Activated CD4-positive, alpha-beta memory T cell treated with anti-CD3 and anti-CD28 coated beads for 36 hours (primary cell): ENCODE measurements at regions not wholly inside any gene's neighbourhood (a gene's known extent, or its start where the extent isn't known, plus 50 kb on each side); places are given as distances from the start of the nearest gene placed in this dataset.
"Not testable (repeated sequence)": the region's sequence is repeated elsewhere in the genome, so short reads cannot be mapped to it uniquely, and the experiment has no call there.

ENCODE experiments used
- CTCF ChIA-PET: fragments of 350-600 bp; sonication (Branson Sonifier 250); formaldehyde crosslinking; loops from one replicate; lab custom pipeline; 2021; ENCODE audit warnings: antibody characterized with exemption, inconsistent platforms; lab: Charles Lee
- POLR2A ChIA-PET: fragments of 350-600 bp; sonication (Branson Sonifier 250); formaldehyde crosslinking; loops from one replicate; lab custom pipeline; 2021; ENCODE audit warnings: antibody characterized with exemption; lab: Charles Lee
- DNase-seq: peaks from one replicate; pipeline ENCODE4 v3.0.0-alpha.2; 2020
- H3K27ac Mint-ChIP-seq: one replicate; pipeline ENCODE4 v1.8.0; 2021; ENCODE audit warnings: mixed read lengths
- H3K27me3 Mint-ChIP-seq: one replicate; pipeline ENCODE4 v1.8.0; 2021; ENCODE audit warnings: mixed read lengths
- H3K36me3 Mint-ChIP-seq: one replicate; pipeline ENCODE4 v1.8.0; 2021; ENCODE audit warnings: mixed read lengths
- H3K4me1 Mint-ChIP-seq: one replicate; pipeline ENCODE4 v1.8.0; 2021; ENCODE audit warnings: low read depth, mixed read lengths
- H3K4me3 Mint-ChIP-seq: one replicate; pipeline ENCODE4 v1.8.0; 2021; ENCODE audit warnings: mild to moderate bottlenecking, mixed read lengths
- H3K9me3 Mint-ChIP-seq: one replicate; pipeline ENCODE4 v1.8.0; 2021; ENCODE audit warnings: mixed read lengths
- intact Hi-C: fragments of 100-400 bp; cut with micrococcal nuclease; formaldehyde crosslinking; loops from one replicate; pipeline ENCODE4 v1.15.1; 2023

GRCh38 chr9:62843145-62843544 lies 1653.3 kb downstream of the SPATA31A7 start:
- H3K36me3 Mint-ChIP-seq, H3K9me3 Mint-ChIP-seq, CTCF ChIA-PET, intact Hi-C loops, POLR2A ChIA-PET, H3K4me1 Mint-ChIP-seq, H3K4me3 Mint-ChIP-seq, DNase-seq, H3K27ac Mint-ChIP-seq: not testable (repeated sequence)
- H3K27me3 Mint-ChIP-seq = peaks cover 18% of the 10 kb centered on the region

GRCh38 chr9:62843706-62844290 lies 1654.0 kb downstream of the SPATA31A7 start:
- H3K4me1 Mint-ChIP-seq, POLR2A ChIA-PET, H3K4me3 Mint-ChIP-seq, H3K27ac Mint-ChIP-seq, intact Hi-C loops, H3K9me3 Mint-ChIP-seq, CTCF ChIA-PET, DNase-seq, H3K36me3 Mint-ChIP-seq: not testable (repeated sequence)
- peaks cover 16% of the 10 kb centered on the region for H3K27me3 Mint-ChIP-seq

- H3K4me3 Mint-ChIP-seq, CTCF ChIA-PET, H3K27ac Mint-ChIP-seq, H3K36me3 Mint-ChIP-seq, DNase-seq, POLR2A ChIA-PET, H3K9me3 Mint-ChIP-seq, intact Hi-C loops, H3K4me1 Mint-ChIP-seq: not testable (repeated sequence)
- H3K27me3 Mint-ChIP-seq = peaks cover 16% of the 10 kb centered on the region
Measured at GRCh38 chr9:62844681-62845185, 1654.9 kb downstream of the SPATA31A7 start.

- intact Hi-C loops, DNase-seq: not testable (repeated sequence)
Measured at GRCh38 chr9:62848258-62848657, 1658.4 kb downstream of the SPATA31A7 start.

GRCh38 chr9:62849991-62850390 lies 1660.2 kb downstream of the SPATA31A7 start:
- H3K36me3 Mint-ChIP-seq, H3K27ac Mint-ChIP-seq, H3K27me3 Mint-ChIP-seq, intact Hi-C loops, H3K4me3 Mint-ChIP-seq, POLR2A ChIA-PET, CTCF ChIA-PET, H3K9me3 Mint-ChIP-seq, DNase-seq, H3K4me1 Mint-ChIP-seq: not testable (repeated sequence)

More at GRCh38 chr9:62848258-62848657, 1658.4 kb downstream of the SPATA31A7 start:
- H3K4me3 Mint-ChIP-seq, H3K36me3 Mint-ChIP-seq, H3K4me1 Mint-ChIP-seq, POLR2A ChIA-PET, H3K27me3 Mint-ChIP-seq, H3K9me3 Mint-ChIP-seq, H3K27ac Mint-ChIP-seq, CTCF ChIA-PET: not testable (repeated sequence)

GRCh38 chr9:62857280-62857679 lies 1667.4 kb downstream of the SPATA31A7 start:
- POLR2A ChIA-PET, H3K36me3 Mint-ChIP-seq, CTCF ChIA-PET, intact Hi-C loops, H3K9me3 Mint-ChIP-seq, H3K4me1 Mint-ChIP-seq, H3K4me3 Mint-ChIP-seq, H3K27ac Mint-ChIP-seq, DNase-seq: not testable (repeated sequence)
- H3K27me3 Mint-ChIP-seq = peaks cover 21% of the 10 kb centered on the region

- H3K4me1 Mint-ChIP-seq, H3K9me3 Mint-ChIP-seq, H3K27ac Mint-ChIP-seq, CTCF ChIA-PET, intact Hi-C loops, DNase-seq, H3K4me3 Mint-ChIP-seq, POLR2A ChIA-PET, H3K36me3 Mint-ChIP-seq: not testable (repeated sequence)
- peaks cover 28% of the 10 kb centered on the region for H3K27me3 Mint-ChIP-seq
Measured at GRCh38 chr9:62858240-62858639, 1668.4 kb downstream of the SPATA31A7 start.

- H3K27ac Mint-ChIP-seq, CTCF ChIA-PET, H3K9me3 Mint-ChIP-seq, H3K4me3 Mint-ChIP-seq, DNase-seq, intact Hi-C loops, POLR2A ChIA-PET, H3K36me3 Mint-ChIP-seq, H3K4me1 Mint-ChIP-seq: not testable (repeated sequence)
- H3K27me3 Mint-ChIP-seq = peaks cover 45% of the 10 kb centered on the region
Measured at GRCh38 chr9:62860939-62861860, 1671.4 kb downstream of the SPATA31A7 start.

GRCh38 chr9:62862180-62862579 lies 1672.3 kb downstream of the SPATA31A7 start:
- POLR2A ChIA-PET, intact Hi-C loops, H3K4me1 Mint-ChIP-seq, CTCF ChIA-PET, DNase-seq, H3K36me3 Mint-ChIP-seq, H3K27ac Mint-ChIP-seq, H3K4me3 Mint-ChIP-seq, H3K9me3 Mint-ChIP-seq: not testable (repeated sequence)
- H3K27me3 Mint-ChIP-seq = peaks cover 51% of the 10 kb centered on the region

- peaks cover 49% of the 10 kb centered on the region for H3K27me3 Mint-ChIP-seq
- H3K9me3 Mint-ChIP-seq, H3K4me3 Mint-ChIP-seq, H3K27ac Mint-ChIP-seq, DNase-seq, H3K36me3 Mint-ChIP-seq, CTCF ChIA-PET, H3K4me1 Mint-ChIP-seq, intact Hi-C loops, POLR2A ChIA-PET: not testable (repeated sequence)
Measured at GRCh38 chr9:62863319-62863718, 1673.5 kb downstream of the SPATA31A7 start.

- CTCF ChIA-PET, H3K4me3 Mint-ChIP-seq, DNase-seq, H3K9me3 Mint-ChIP-seq, POLR2A ChIA-PET, H3K4me1 Mint-ChIP-seq, intact Hi-C loops, H3K27ac Mint-ChIP-seq, H3K36me3 Mint-ChIP-seq: not testable (repeated sequence)
- peaks cover 50% of the 10 kb centered on the region for H3K27me3 Mint-ChIP-seq
Measured at GRCh38 chr9:62863867-62864266, 1674.0 kb downstream of the SPATA31A7 start.

GRCh38 chr9:62864481-62865469 lies 1674.9 kb downstream of the SPATA31A7 start:
- H3K27ac Mint-ChIP-seq, DNase-seq, H3K4me1 Mint-ChIP-seq, intact Hi-C loops, H3K36me3 Mint-ChIP-seq, H3K9me3 Mint-ChIP-seq, H3K4me3 Mint-ChIP-seq, POLR2A ChIA-PET, CTCF ChIA-PET: not testable (repeated sequence)
- H3K27me3 Mint-ChIP-seq = peaks cover 52% of the 10 kb centered on the region
